ENCODE measurements at regions not wholly inside any gene's neighbourhood (a gene's known extent, or its start where the extent isn't known, plus 50 kb on each side); places are given as distances from the start of the nearest gene placed in this dataset.

GRCh38 chr12:107258780-107259179, 165.4 kb upstream of the CRY1 start:
- Histone ChIP-seq H2BK5ac (ENCODE audit: insufficient read length, low read length) (no peak overlapping the region), H3K14ac (ENCODE audit: insufficient read depth, low read length) (no peak overlapping the region), H3K4me1 (ENCODE audit: insufficient read depth, low read length) (no peaks in the 10 kb centered on the region), H2BK120ac (ENCODE audit: low read depth, low read length, poor library complexity, severe bottlenecking) (no peak overlapping the region), H3K9ac (ENCODE audit: extremely low read depth, insufficient read length, low read length) (no peak overlapping the region), H3K18ac (ENCODE audit: insufficient read length, low read depth, low read length) (no peak overlapping the region), H3T11ph (ENCODE audit: low read length) (no peak overlapping the region), H4K8ac (replicated peaks; ENCODE audit: insufficient read length, low read depth, low read length) (no peak overlapping the region), H2BK15ac (ENCODE audit: low read depth, low read length) (no peak overlapping the region), H3K56ac (ENCODE audit: insufficient read length, low read depth, low read length) (no peak overlapping the region), H3K79me1 (ENCODE audit: insufficient read depth, low read depth, low read length, poor library complexity, severe bottlenecking) (no peaks in the 10 kb centered on the region), H3K9me3 (ENCODE audit: control insufficient read depth, low read depth, low read length) (no peaks in the 10 kb centered on the region), H3K4ac (ENCODE audit: low read depth, low read length) (no peak overlapping the region), H3K79me2 (ENCODE audit: insufficient read depth, low read length) (no peaks in the 10 kb centered on the region), H4K5ac (ENCODE audit: insufficient read length, low read depth, low read length) (no peak overlapping the region), H2AFZ (ENCODE audit: low read length) (no peak overlapping the region), H3K23me2 (ENCODE audit: insufficient read length, low read depth, low read length, poor library complexity, severe bottlenecking) (no peaks in the 10 kb centered on the region), H3K4me2 (ENCODE audit: insufficient read depth, insufficient read length, low read length) (no peak overlapping the region), H4K91ac (ENCODE audit: insufficient read length, low read depth, low read length) (no peak overlapping the region), H4K20me1 (ENCODE audit: control insufficient read depth, insufficient read depth, insufficient read length) (no peaks in the 10 kb centered on the region), H3K27me3 (ENCODE audit: insufficient read depth, low read length) (no peaks in the 10 kb centered on the region), H2BK12ac (ENCODE audit: insufficient read length, low read depth, low read length) (no peak overlapping the region), H2BK20ac (ENCODE audit: low read depth, low read length, poor library complexity, severe bottlenecking) (no peak overlapping the region), H3K27ac (ENCODE audit: insufficient read length, low read depth, low read length) (no peak overlapping the region), H2AK5ac (ENCODE audit: insufficient read length, low read length) (no peak overlapping the region), H3K23ac (ENCODE audit: insufficient read length, low read depth, low read length) (no peak overlapping the region)
- Mint-ChIP-seq H3K4me3 (no peak overlapping the region), H3K27me3 (ENCODE audit: low read depth) (peaks cover 5% of the 10 kb centered on the region), H3K27ac (no peak overlapping the region), H3K9me3 (peaks cover 2 to 4% of the 10 kb centered on the region in 2 experiments; a peak in 2 of 5 replicates), H3K4me1 (no peaks in the 10 kb centered on the region), H3K36me3 (ENCODE audit: insufficient read depth in 1 of 3, low read depth in 3 of 3) (no peaks in the 10 kb centered on the region; a peak in 1 of 7 replicates)
- no CpG with 5 or more reads among the region's 3 CpGs for WGBS (ENCODE audit: extremely low coverage, insufficient read length, low lambda C conversion rate)
- TF ChIP-seq CTCF (conservative IDR thresholded peaks at IDR 0.05): no peak
- no peak for DNase-seq

All from H9 (cell line).